ENCODE measurements at regions not wholly inside any gene's neighbourhood (a gene's known extent, or its start where the extent isn't known, plus 50 kb on each side); places are given as distances from the start of the nearest gene placed in this dataset.
A peak's percentile ranks its signal among the peaks of the same experiment; 100 is the strongest.

DNA sequence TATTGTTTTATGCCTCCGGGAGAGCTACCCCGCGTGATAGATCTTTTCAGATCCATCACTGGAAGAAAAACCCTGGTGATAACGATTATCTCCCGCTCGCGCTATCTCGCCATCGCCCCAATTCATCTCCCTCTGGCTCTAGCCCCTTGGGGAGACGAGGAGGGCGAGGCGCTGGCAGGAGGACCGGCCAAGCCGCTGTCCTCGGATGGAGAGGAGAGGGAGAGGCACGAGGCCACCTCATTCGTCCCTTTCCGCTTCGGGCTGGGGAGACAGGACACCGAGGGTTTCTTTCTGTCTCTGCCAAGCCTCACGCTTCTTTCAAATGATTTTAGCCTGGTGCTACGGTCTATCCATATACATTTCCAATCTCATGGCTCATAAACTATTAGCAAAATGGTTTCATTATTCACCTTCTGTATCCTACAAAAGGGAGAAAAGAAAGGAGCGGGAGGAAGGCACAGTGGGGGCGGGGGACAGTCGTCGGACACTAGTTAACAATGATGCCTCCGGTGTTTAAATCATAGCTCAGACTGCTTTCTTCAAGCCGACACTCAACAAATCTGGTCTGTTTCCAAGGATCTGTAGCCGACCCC, 415.0 kb upstream of the ESRRG start:
- WGBS, 4 donors = 5 to 7% (median 6%) methylated on average over 27 to 29 of the region's 29 CpGs
- Histone ChIP-seq H3K27ac (no peak overlapping the region), H3K9me3 (replicated peaks in 1 of 3) (no peaks in the 10 kb centered on the region), H3K4me3 (no peak overlapping the region), H3K27me3 (peaks cover 61% of the 10 kb centered on the region), H3K4me1 (replicated peaks in 1 of 2) (peaks cover 5 to 12% of the 10 kb centered on the region in 2 donors), H3K36me3 (replicated peaks in 1 of 2) (no peaks in the 10 kb centered on the region)
- TF ChIP-seq POLR2A (IDR thresholded peaks at IDR 0.05) = no peak
- TF ChIP-seq, protein P1, sequence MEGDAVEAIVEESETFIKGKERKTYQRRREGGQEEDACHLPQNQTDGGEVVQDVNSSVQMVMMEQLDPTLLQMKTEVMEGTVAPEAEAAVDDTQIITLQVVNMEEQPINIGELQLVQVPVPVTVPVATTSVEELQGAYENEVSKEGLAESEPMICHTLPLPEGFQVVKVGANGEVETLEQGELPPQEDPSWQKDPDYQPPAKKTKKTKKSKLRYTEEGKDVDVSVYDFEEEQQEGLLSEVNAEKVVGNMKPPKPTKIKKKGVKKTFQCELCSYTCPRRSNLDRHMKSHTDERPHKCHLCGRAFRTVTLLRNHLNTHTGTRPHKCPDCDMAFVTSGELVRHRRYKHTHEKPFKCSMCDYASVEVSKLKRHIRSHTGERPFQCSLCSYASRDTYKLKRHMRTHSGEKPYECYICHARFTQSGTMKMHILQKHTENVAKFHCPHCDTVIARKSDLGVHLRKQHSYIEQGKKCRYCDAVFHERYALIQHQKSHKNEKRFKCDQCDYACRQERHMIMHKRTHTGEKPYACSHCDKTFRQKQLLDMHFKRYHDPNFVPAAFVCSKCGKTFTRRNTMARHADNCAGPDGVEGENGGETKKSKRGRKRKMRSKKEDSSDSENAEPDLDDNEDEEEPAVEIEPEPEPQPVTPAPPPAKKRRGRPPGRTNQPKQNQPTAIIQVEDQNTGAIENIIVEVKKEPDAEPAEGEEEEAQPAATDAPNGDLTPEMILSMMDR (IDR thresholded peaks at IDR 0.05) = no peak
- intact Hi-C loops (cut with DNase I) = no loop called here
- DNase-seq = no peak

DNA sequence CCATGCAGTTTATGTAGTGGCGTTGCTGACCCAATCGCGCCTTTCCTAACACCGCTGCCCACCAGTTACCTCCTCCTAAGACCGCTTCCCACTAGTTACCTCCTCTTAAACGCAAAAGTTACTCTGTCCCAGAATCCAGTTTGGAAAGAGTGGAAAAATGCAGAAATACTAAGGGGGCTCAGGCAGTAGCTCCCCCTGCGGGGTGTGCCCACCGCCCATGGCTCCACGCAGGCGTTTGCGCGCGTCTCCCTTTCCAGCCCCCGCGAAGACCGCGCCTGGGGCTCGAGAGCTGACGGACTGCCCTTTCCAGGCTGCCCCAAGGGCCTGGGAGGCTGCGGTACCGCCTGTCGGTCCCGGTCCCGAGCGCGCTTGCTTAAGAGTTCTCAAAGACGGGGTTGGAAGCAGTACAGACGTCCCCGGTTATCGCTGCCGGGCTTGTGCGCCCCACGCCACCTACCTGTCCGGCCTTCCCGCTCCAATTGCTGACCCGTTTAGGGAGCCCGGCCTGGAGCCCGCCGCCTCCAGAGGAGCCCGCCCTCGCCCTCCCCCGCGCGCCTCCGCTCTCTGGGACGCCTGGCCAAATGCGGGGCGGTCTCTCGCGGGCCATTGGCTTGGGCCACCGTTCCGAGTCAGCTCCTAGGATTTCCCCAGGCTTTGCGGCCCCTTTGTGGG, 414.1 kb upstream of the ESRRG start:
- Histone ChIP-seq H3K27ac (no peak overlapping the region), H3K36me3 (replicated peaks in 1 of 2) (no peaks in the 10 kb centered on the region), H3K4me3 (no peak overlapping the region), H3K27me3 (peaks cover 61% of the 10 kb centered on the region), H3K4me1 (replicated peaks in 1 of 2) (peaks cover 5 to 12% of the 10 kb centered on the region in 2 donors), H3K9me3 (replicated peaks in 1 of 3) (no peaks in the 10 kb centered on the region)
- intact Hi-C loops (cut with DNase I) = no loop called here
- WGBS, 4 donors = 5 to 22% (median 9%) methylated on average over 12 to 53 of the region's 53 CpGs
- TF ChIP-seq, protein P1 (IDR thresholded peaks at IDR 0.05) = no peak
- TF ChIP-seq POLR2A (IDR thresholded peaks at IDR 0.05) = no peak
- no peak for DNase-seq

DNA sequence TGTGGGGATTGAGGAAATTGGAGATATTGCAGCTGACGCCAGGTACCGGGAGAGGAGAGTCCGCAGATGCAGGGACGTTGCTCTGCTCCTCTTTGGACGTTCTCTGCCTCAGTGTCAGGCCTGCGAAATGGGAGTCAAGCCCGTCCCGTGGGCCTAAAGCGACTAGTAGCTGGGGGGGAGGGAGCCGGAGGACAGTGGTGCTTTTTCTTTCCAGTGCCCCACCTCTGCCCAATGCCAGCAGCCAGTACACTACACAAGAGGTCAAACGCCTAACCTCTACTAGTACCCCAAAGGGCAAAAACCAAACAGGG, 413.6 kb upstream of the ESRRG start:
- intact Hi-C loops (cut with DNase I) = no loop called here
- Histone ChIP-seq H3K36me3 (replicated peaks in 1 of 2) (no peaks in the 10 kb centered on the region), H3K9me3 (replicated peaks in 1 of 3) (no peaks in the 10 kb centered on the region), H3K4me3 (no peak overlapping the region), H3K27ac (no peak overlapping the region), H3K27me3 (peaks cover 61% of the 10 kb centered on the region), H3K4me1 (replicated peaks in 1 of 2) (peaks cover 5 to 12% of the 10 kb centered on the region in 2 donors)
- 26 to 34% (median 33%) methylated on average over 10 to 11 of the region's 11 CpGs for WGBS, 4 donors
- TF ChIP-seq, protein P1 (IDR thresholded peaks at IDR 0.05) = no peak
- TF ChIP-seq POLR2A (IDR thresholded peaks at IDR 0.05) = no peak
- DNase-seq = no peak

DNA sequence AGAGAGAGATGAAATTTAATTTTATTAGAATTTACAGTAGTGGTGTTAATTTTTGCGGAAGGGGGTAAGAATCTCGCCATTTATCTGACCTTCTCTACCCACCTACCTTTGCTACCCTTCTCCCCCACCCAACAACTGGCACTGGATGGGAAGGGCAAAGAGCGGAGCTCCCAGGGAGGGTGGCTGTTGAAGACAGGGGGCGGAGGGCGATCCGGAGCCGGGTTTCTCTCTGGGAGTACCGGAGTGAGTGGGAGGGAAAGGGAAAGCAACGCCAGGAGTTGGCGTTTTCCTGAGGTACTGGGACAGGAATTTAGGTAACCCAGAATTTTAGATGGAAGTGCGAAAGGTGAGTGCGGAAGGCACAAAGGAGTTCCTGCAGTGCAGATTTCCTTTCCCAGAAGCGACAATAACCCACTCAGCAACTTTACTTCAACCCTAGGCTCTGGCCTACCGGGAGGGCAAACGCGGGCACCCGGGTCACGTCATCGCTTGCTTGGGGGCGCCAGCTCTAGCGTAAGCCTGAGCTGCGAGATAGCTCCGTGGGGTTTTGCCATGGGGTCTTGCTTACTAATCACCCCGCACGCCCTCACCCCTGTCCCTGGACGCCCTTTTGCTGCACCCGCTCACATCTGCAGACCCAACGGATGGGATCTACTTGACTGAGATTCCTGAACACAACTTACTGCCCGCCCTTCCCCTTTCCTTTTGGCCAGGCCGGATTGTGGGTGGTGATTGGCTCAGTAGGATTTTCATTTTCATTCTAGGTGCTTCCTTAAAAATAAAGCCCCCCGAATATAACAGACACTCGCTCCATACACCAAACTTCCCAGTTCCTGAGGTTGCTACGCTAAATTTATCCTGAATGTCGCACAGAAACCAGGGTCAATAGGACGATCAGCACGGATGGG, 413.0 kb upstream of the ESRRG start:
- H3K4me1 ChIP-seq (replicated peaks in 1 of 2) = peaks cover 5 to 12% of the 10 kb centered on the region in 2 donors
- no peak overlapping the region for H3K27ac ChIP-seq
- TF ChIP-seq, protein P1 (IDR thresholded peaks at IDR 0.05) = no peak
- no peak for TF ChIP-seq POLR2A (IDR thresholded peaks at IDR 0.05)
- WGBS, 4 donors = 22 to 31% (median 26%) methylated on average over 28 to 36 of the region's 36 CpGs
- DNase-seq = no peak
- no peaks in the 10 kb centered on the region for H3K9me3 ChIP-seq (replicated peaks in 1 of 3)
- intact Hi-C loops (cut with DNase I) = no loop called here
- peak overlapping the region in 1 of 4 donors; percentile 49 for H3K4me3 ChIP-seq
- no peaks in the 10 kb centered on the region for H3K36me3 ChIP-seq (replicated peaks in 1 of 2)
- peaks cover 61% of the 10 kb centered on the region for H3K27me3 ChIP-seq

Data from adrenal gland (tissue), 9 donors.